ENCODE measurements at regions not wholly inside any gene's neighbourhood (a gene's known extent, or its start where the extent isn't known, plus 50 kb on each side); places are given as distances from the start of the nearest gene placed in this dataset.

GRCh38 chr3:152621006-152621868, 213.7 kb upstream of the P2RY1 start:
- TF ChIP-seq CTCF (IDR thresholded peaks at IDR 0.05 in 8 of 11, conservative IDR thresholded peaks at IDR 0.05 in 3 of 11): no peak
- no peak for TF ChIP-seq POLR2AphosphoS5 (IDR thresholded peaks at IDR 0.05)
- TF ChIP-seq POLR2A (IDR thresholded peaks at IDR 0.05): no peak
